SU-DHL-6 (cell line): ENCODE measurements at regions not wholly inside any gene's neighbourhood (a gene's known extent, or its start where the extent isn't known, plus 50 kb on each side); places are given as distances from the start of the nearest gene placed in this dataset.

Source experiments
- H2AFZ ChIP-seq: fragments of 200-600 bp; sonication (generic); 2 replicates; pipeline ENCODE4 v1.6.1; 2014; ENCODE audit warnings: low read depth, mild to moderate bottlenecking, moderate library complexity, mixed read lengths, antibody characterized with exemption, low read length; ENCODE audit not compliant: severe bottlenecking
- H3F3A ChIP-seq: fragments of 200-600 bp; shearing (Covaris generic); 2 replicates; pipeline ENCODE4 v1.6.0; 2016; ENCODE audit warnings: antibody characterized with exemption, mild to moderate bottlenecking; ENCODE audit not compliant: insufficient read depth
- H3K27ac ChIP-seq: fragments of 200-600 bp; sonication (generic); 2 replicates; pipeline ENCODE4 v1.5.1; 2016; ENCODE audit warnings: low read depth, mild to moderate bottlenecking, low read length, moderate library complexity, mixed read lengths
- H3K27me3 ChIP-seq: fragments of 200-600 bp; sonication (generic), shearing (Covaris generic); 2 replicates; pipeline ENCODE4 v1.6.0; 2014; ENCODE audit warnings: mild to moderate bottlenecking, low read length
- H3K36me3 ChIP-seq: fragments of 200-600 bp; sonication (generic); 2 replicates; pipeline ENCODE4 v1.6.1; 2014; ENCODE audit warnings: mild to moderate bottlenecking, low read length, mixed read lengths
- H3K4me2 ChIP-seq: fragments of 300-600, 200-600 bp; shearing (Covaris generic), sonication (generic); 2 replicates; pipeline ENCODE4 v1.6.0; 2014; ENCODE audit warnings: low read length, low read depth, mild to moderate bottlenecking; ENCODE audit not compliant: poor library complexity, severe bottlenecking
- H3K4me3 ChIP-seq: fragments of 200-600 bp; sonication (generic); 2 replicates; pipeline ENCODE4 v1.5.1; 2014; ENCODE audit warnings: antibody characterized with exemption, low read length, mild to moderate bottlenecking, mixed read lengths; ENCODE audit not compliant: insufficient read depth, poor library complexity, severe bottlenecking
- H3K79me2 ChIP-seq: fragments of 200-600 bp; sonication (generic); 2 replicates; pipeline ENCODE4 v1.6.1; 2014; ENCODE audit warnings: mild to moderate bottlenecking, low read length, moderate library complexity; ENCODE audit not compliant: insufficient read depth
- H3K9ac ChIP-seq: fragments of 200-600 bp; sonication (generic); 2 replicates; pipeline ENCODE4 v1.7.0; 2014; ENCODE audit warnings: mild to moderate bottlenecking, low read length
- H3K9me2 ChIP-seq: fragments of 200-600 bp; sonication (generic); replicated peaks from 2 replicates; pipeline ENCODE4 v1.6.1; 2014; ENCODE audit warnings: low read length; ENCODE audit not compliant: insufficient read depth
- H3K9me3 ChIP-seq: fragments of 200-600 bp; sonication (generic); 2 replicates; pipeline ENCODE4 v1.6.1; 2014; ENCODE audit warnings: low read length, mixed read lengths; ENCODE audit not compliant: insufficient read depth
- H4K20me1 ChIP-seq: fragments of 200-600 bp; sonication (generic); 2 replicates; pipeline ENCODE4 v1.6.1; 2014; ENCODE audit warnings: low read depth, mild to moderate bottlenecking, antibody characterized with exemption, low read length, moderate library complexity, mixed read lengths
- CTCF ChIP-seq: fragments of 200-600 bp; sonication (generic); IDR thresholded peaks from one replicate; pipeline ENCODE4 v1.5.1; 2017; ENCODE audit warnings: antibody characterized with exemption, mild to moderate bottlenecking, low read length, moderate library complexity; ENCODE audit not compliant: insufficient read depth, poor library complexity, severe bottlenecking
- EZH2phosphoT487 ChIP-seq: fragments of 200-600 bp; sonication (generic), shearing (Covaris generic); conservative IDR thresholded peaks from 2 replicates; pipeline ENCODE4 v1.6.1; 2018; ENCODE audit warnings: mild to moderate bottlenecking, antibody characterized with exemption, low read length, moderate library complexity, mixed read lengths

DNA sequence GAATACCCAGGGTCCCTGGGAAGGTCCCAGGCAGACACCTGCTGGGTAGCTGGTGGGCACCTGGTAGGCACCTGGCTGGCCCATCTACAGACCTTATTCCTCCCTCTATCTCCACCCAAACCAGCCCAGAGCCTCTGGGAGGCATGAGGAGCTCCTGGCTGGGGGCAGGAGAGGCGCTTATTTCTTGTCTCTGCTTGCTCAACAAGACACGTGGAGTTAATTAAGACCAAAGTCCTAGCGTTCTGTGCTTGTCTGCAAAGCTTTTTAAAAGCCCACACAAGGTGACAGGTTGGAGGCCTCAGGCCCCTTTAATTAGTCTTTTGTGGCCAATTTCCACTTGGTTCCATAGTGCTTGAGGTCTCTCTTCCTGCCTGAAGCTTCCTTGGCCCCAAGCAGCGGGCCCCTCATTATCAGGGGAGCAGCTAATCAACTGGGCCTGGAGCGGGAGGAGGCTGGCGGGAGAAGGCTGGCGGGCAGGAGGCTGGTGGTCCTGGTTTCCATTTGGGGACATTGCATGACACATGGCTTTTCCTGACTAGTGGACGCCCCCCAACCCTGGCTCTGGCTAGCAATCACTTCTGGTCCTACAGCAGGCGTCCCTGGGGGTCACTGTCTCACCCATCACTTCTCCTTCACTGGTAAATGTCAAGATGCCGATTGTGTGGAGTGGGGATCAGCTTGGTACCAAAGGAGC is 65.4 kb upstream of the HDAC4 start:
- no peaks in the 10 kb centered on the region for H3K9me3 ChIP-seq
- no peaks in the 10 kb centered on the region for H3K27me3 ChIP-seq
- H2AFZ ChIP-seq, result no peak overlapping the region
- no peaks in the 10 kb centered on the region for H3K79me2 ChIP-seq
- no peaks in the 10 kb centered on the region for H3K9me2 ChIP-seq
- no peak overlapping the region for H3K27ac ChIP-seq
- H4K20me1 ChIP-seq, result no peaks in the 10 kb centered on the region
- no peak for TF ChIP-seq EZH2phosphoT487
- no peak for TF ChIP-seq CTCF
- no peak overlapping the region for H3K4me3 ChIP-seq
- no peaks in the 10 kb centered on the region for H3F3A ChIP-seq
- H3K4me2 ChIP-seq, result no peak overlapping the region
- H3K9ac ChIP-seq, result no peak overlapping the region
- no peaks in the 10 kb centered on the region for H3K36me3 ChIP-seq

- Histone ChIP-seq H3K79me2 (no peaks in the 10 kb centered on the region), H3K27me3 (no peaks in the 10 kb centered on the region), H3K4me3 (no peak overlapping the region), H4K20me1 (no peaks in the 10 kb centered on the region), H3K4me2 (no peak overlapping the region), H3F3A (no peaks in the 10 kb centered on the region), H3K9ac (no peak overlapping the region), H3K36me3 (no peaks in the 10 kb centered on the region), H3K27ac (no peak overlapping the region), H3K9me3 (no peaks in the 10 kb centered on the region), H3K9me2 (no peaks in the 10 kb centered on the region), H2AFZ (no peak overlapping the region)
- TF ChIP-seq EZH2phosphoT487 (no peak), CTCF (no peak)
Observed at GRCh38 chr2:239465017-239466001, 64.5 kb upstream of the HDAC4 start.

DNA sequence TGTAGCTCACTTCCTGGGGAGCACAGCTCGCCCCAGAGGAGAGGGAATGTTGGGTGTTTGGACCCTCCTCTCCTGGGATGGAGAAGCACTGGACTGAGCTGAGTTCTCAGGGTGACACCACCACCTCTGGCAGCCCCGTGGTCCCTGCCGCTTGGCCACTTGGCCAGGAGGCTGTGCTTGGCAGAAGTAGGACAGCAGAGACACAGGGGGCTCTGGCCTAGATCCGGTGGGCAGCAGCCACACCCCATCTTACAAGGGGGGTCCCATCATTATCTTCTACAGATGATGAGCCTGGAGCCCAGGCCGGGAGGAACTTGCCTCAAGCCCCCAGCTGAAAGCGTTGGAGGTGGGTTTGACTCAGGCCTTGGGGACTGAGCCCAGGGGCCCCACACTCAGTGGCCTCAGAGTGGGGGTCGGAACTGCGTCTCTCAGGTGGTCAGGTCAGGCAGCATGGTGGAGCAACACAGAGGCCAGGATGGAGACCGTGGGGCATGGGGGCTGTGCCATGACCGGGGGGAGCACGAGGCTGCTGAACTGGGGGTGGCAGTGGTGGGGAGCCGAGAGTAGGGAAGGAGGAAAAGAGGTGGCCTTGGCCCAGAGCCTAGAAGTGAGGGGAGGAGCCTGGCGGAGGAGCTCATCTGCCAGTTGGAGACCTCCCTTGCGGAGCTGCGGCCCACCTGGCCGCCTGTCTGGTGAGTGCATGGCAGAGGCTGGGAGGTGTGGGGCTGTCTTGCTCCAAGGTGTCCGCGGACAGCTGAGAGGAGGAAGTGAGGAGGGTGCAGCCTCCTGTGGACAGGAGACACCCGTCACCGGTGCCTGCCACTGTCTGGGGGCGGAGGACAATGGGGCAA is 63.6 kb upstream of the HDAC4 start:
- Histone ChIP-seq H3K4me2 (no peak overlapping the region), H3K9ac (no peak overlapping the region), H3F3A (no peaks in the 10 kb centered on the region), H3K27me3 (no peaks in the 10 kb centered on the region), H3K9me2 (no peaks in the 10 kb centered on the region), H3K27ac (no peak overlapping the region), H2AFZ (no peak overlapping the region), H4K20me1 (no peaks in the 10 kb centered on the region), H3K79me2 (no peaks in the 10 kb centered on the region), H3K36me3 (no peaks in the 10 kb centered on the region), H3K9me3 (no peaks in the 10 kb centered on the region), H3K4me3 (no peak overlapping the region)
- TF ChIP-seq CTCF (no peak), EZH2phosphoT487 (no peak)
